PC-9 (cell line): ENCODE measurements at regions not wholly inside any gene's neighbourhood (a gene's known extent, or its start where the extent isn't known, plus 50 kb on each side); places are given as distances from the start of the nearest gene placed in this dataset.

ENCODE experiments used
- BruUV-seq: library from RNA; stranded (reverse); fragments of 400-500 nt; replicated peaks from 2 replicates; lab custom pipeline; 2021; lab: Mats Ljungman, UMichigan
- CTCF ChIA-PET: fragments of 300-600 bp; sonication (Branson Sonifier 250); formaldehyde crosslinking; loops from one replicate; lab custom pipeline; 2022; ENCODE audit warnings: antibody characterized with exemption; lab: Charles Lee
- POLR2A ChIA-PET: fragments of 300-600 bp; sonication (Branson Sonifier 250); formaldehyde crosslinking; loops from one replicate; lab custom pipeline; 2022; ENCODE audit warnings: antibody characterized with exemption; ENCODE audit not compliant: unreplicated experiment; lab: Charles Lee
- DNase-seq, 2 experiments: peaks; one replicate each; pipeline versions ENCODE4 v3.0.0 to v3.0.0-alpha.2; 2015 to 2022; ENCODE audit warnings: mixed read lengths in 1 of 2
- H2AFZ ChIP-seq: fragments of 200-600 bp; sonication (generic); 2 replicates; pipeline ENCODE4 v1.8.1; 2017; ENCODE audit warnings: antibody characterized with exemption
- H3F3A ChIP-seq: fragments of 200-600 bp; sonication (generic); 2 replicates; pipeline ENCODE4 v1.8.1; 2017; ENCODE audit warnings: antibody characterized with exemption, mild to moderate bottlenecking, low read depth; ENCODE audit not compliant: insufficient read depth
- H3K27ac ChIP-seq: fragments of 200-600 bp; sonication (generic); 2 replicates; pipeline ENCODE4 v1.6.1; 2016; ENCODE audit warnings: mixed run types
- H3K27me3 ChIP-seq: fragments of 200-600 bp; sonication (generic); 2 replicates; pipeline ENCODE4 v1.6.1; 2016; ENCODE audit warnings: low read depth, mixed run types; ENCODE audit not compliant: insufficient read depth
- H3K36me3 ChIP-seq: fragments of 200-600 bp; sonication (generic); 2 replicates; pipeline ENCODE4 v1.6.1; 2016; ENCODE audit warnings: low read depth, mixed run types
- H3K4me1 ChIP-seq: fragments of 200-600 bp; sonication (generic); replicated peaks from 2 replicates; pipeline ENCODE4 v1.6.1; 2016; ENCODE audit warnings: mixed run types; ENCODE audit not compliant: insufficient read depth
- H3K4me2 ChIP-seq: fragments of 200-600 bp; sonication (generic); 2 replicates; pipeline ENCODE4 v1.6.1; 2017; ENCODE audit warnings: mixed run types
- H3K4me3 ChIP-seq: fragments of 200-600 bp; sonication (generic); 2 replicates; pipeline ENCODE4 v1.6.1; 2016; ENCODE audit warnings: mixed run types
- H3K79me2 ChIP-seq: fragments of 200-600 bp; sonication (generic); 2 replicates; pipeline ENCODE4 v1.6.1; 2017; ENCODE audit warnings: low read depth, mixed run types
- H3K9me2 ChIP-seq: fragments of 200-600 bp; sonication (generic); 2 replicates; pipeline ENCODE4 v1.8.1; 2017; ENCODE audit warnings: mild to moderate bottlenecking; ENCODE audit not compliant: insufficient read depth
- H3K9me3 ChIP-seq: fragments of 200-600 bp; sonication (generic); 2 replicates; pipeline ENCODE4 v1.8.1; 2016; ENCODE audit warnings: low read depth; ENCODE audit not compliant: insufficient read depth
- H4K20me1 ChIP-seq: fragments of 200-600 bp; sonication (generic); 2 replicates; pipeline ENCODE4 v1.8.1; 2017; ENCODE audit not compliant: insufficient read depth
- CTCF ChIP-seq: fragments of 200-600 bp; sonication (generic); conservative IDR thresholded peaks from 2 replicates; pipeline ENCODE4 v1.6.1; 2017; ENCODE audit warnings: mixed run types, antibody characterized with exemption, mild to moderate bottlenecking, moderate library complexity
- EZH2 ChIP-seq: fragments of 200-600 bp; sonication (generic); IDR thresholded peaks from 2 replicates; pipeline ENCODE4 v1.8.0; 2017; ENCODE audit warnings: antibody characterized with exemption, low read depth
- intact Hi-C: fragments of 100-400 bp; cut with micrococcal nuclease; formaldehyde crosslinking; loops from one replicate; pipeline ENCODE4 v1.10.0; 2022; ENCODE audit not compliant: unreplicated experiment

DNA sequence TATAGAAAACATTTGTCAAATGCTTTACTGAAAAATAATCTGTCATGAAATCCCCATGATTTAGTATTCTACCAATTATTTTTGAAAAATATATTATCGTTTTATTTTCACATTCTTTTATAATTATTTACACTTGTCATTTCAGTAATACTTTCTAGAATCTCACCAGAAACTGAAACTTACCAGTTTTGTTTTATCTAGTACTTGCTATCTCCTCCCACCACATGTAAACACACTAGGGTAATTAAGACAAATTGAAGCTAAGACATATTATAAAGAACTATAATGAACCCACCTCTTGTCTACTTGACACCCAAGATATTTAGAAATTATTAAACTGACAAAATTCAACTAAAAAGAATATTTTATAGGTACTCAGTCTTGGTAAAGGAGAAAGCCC, 51.5 kb upstream of the GRM3 start:
- BruUV-seq = no TSS peak
- TF ChIP-seq EZH2 (no peak), CTCF (no peak)
- CTCF ChIA-PET = no interaction called here
- no peaks in the 10 kb centered on the region for H3K27me3 ChIP-seq
- no peaks in the 10 kb centered on the region for H3F3A ChIP-seq
- no peak overlapping the region for H2AFZ ChIP-seq
- H3K4me3 ChIP-seq = no peak overlapping the region
- no peaks in the 10 kb centered on the region for H3K9me3 ChIP-seq
- no peak overlapping the region for H3K4me2 ChIP-seq
- no peaks in the 10 kb centered on the region; the same call in 1 of the 2 replicates for H4K20me1 ChIP-seq
- H3K36me3 ChIP-seq = no peaks in the 10 kb centered on the region
- intact Hi-C loops = no loop called here
- no peak for DNase-seq
- POLR2A ChIA-PET = no interaction called here
- H3K79me2 ChIP-seq = no peaks in the 10 kb centered on the region
- H3K27ac ChIP-seq = no peak overlapping the region
- no peaks in the 10 kb centered on the region for H3K9me2 ChIP-seq
- no peaks in the 10 kb centered on the region for H3K4me1 ChIP-seq

DNA sequence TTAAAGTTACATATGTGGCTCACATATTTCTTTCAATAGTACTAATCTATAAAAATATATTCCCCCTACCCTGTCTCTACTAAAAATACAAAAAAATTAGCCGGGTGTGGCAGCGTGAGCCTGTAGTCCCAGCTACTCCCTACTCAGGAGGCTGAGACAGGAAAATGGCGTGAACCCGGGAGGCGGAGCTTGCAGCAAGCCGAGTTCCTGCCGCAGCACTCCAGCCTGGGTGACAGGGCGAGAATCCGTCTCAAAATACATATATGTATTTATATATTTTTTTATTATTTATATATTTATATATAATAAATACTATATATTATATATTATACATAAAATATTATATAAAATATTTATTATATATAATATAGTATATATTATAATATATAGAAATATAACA, 69.7 kb upstream of the GRM3 start:
- TF ChIP-seq CTCF = no peak
- no peak for TF ChIP-seq EZH2
- H3K79me2 ChIP-seq = no peaks in the 10 kb centered on the region
- no peaks in the 10 kb centered on the region for H3F3A ChIP-seq
- H2AFZ ChIP-seq = no peak overlapping the region
- DNase-seq = no peak
- H3K36me3 ChIP-seq = no peaks in the 10 kb centered on the region
- H3K4me2 ChIP-seq = no peak overlapping the region
- CTCF ChIA-PET = no interaction called here
- H3K27me3 ChIP-seq = no peaks in the 10 kb centered on the region
- intact Hi-C loops = no loop called here
- no peaks in the 10 kb centered on the region; the same call in none of the 2 replicates for H3K9me2 ChIP-seq
- no peaks in the 10 kb centered on the region for H3K9me3 ChIP-seq
- H3K27ac ChIP-seq = no peak overlapping the region
- H3K4me3 ChIP-seq = no peak overlapping the region
- no peaks in the 10 kb centered on the region for H3K4me1 ChIP-seq
- no peaks in the 10 kb centered on the region; the same call in 1 of the 2 replicates for H4K20me1 ChIP-seq
- POLR2A ChIA-PET = no interaction called here
- BruUV-seq = no TSS peak

GRCh38 chr7:86558680-86559501, 84.8 kb upstream of the GRM3 start:
- Histone ChIP-seq H4K20me1 (no peaks in the 10 kb centered on the region), H3F3A (no peaks in the 10 kb centered on the region), H3K4me2 (no peak overlapping the region), H3K4me3 (no peak overlapping the region), H3K9me3 (no peaks in the 10 kb centered on the region), H3K4me1 (no peaks in the 10 kb centered on the region), H3K36me3 (no peaks in the 10 kb centered on the region), H3K27ac (no peak overlapping the region), H2AFZ (no peak overlapping the region), H3K9me2 (no peaks in the 10 kb centered on the region), H3K27me3 (no peaks in the 10 kb centered on the region), H3K79me2 (no peaks in the 10 kb centered on the region)
- ChIA-PET POLR2A (no interaction called here), CTCF (no interaction called here)
- peak in 1 of 2 experiments; percentile 48 for DNase-seq
- TF ChIP-seq CTCF (no peak), EZH2 (no peak)
- intact Hi-C loops = no loop called here
- no TSS peak for BruUV-seq
